Neutrophil (primary cell): ENCODE measurements at regions not wholly inside any gene's neighbourhood (a gene's known extent, or its start where the extent isn't known, plus 50 kb on each side); places are given as distances from the start of the nearest gene placed in this dataset.

Source experiments
- H3K27ac ChIP-seq: fragments of 200-600 bp; sonication (generic); 2 replicates; pipeline ENCODE4 v1.5.1; 2016; ENCODE audit warnings: mild to moderate bottlenecking, moderate library complexity
- H3K27me3 ChIP-seq: fragments of 200-600 bp; sonication (generic); 2 replicates; pipeline ENCODE4 v1.6.0; 2016; ENCODE audit warnings: mild to moderate bottlenecking
- H3K36me3 ChIP-seq: fragments of 200-600 bp; sonication (generic); 2 replicates; pipeline ENCODE4 v1.5.1; 2017
- H3K4me1 ChIP-seq, 2 experiments: fragments of 200-600 bp in 1 of 2; sonication (generic) in 1 of 2; 1 replicate in 1 of 2; 2 replicates in 1 of 2; pipeline versions ENCODE4 v1.5.1 to v1.6.1; 2013 to 2016; ENCODE audit warnings: low read depth in 1 of 2, low read length in 1 of 2, mild to moderate bottlenecking in 1 of 2, moderate library complexity in 1 of 2; ENCODE audit not compliant: control insufficient read depth in 1 of 2, insufficient read depth in 1 of 2
- H3K4me3 ChIP-seq, 2 experiments: fragments of 200-600 bp in 1 of 2; sonication (generic) in 1 of 2; 1 replicate in 1 of 2; 2 replicates in 1 of 2; pipeline ENCODE4 v1.5.1; 2013 to 2016; ENCODE audit warnings: low read depth in 1 of 2, low read length in 1 of 2, mild to moderate bottlenecking in 1 of 2, moderate library complexity in 1 of 2
- H3K9me3 ChIP-seq: fragments of 200-600 bp; sonication (generic); 2 replicates; pipeline ENCODE4 v1.5.1; 2016
- TF ChIP-seq, protein P1 (sequence below): fragments of 200-600 bp; sonication (generic); IDR thresholded peaks from 2 replicates; pipeline ENCODE4 v1.5.1; 2016; ENCODE audit warnings: antibody characterized with exemption

DNA sequence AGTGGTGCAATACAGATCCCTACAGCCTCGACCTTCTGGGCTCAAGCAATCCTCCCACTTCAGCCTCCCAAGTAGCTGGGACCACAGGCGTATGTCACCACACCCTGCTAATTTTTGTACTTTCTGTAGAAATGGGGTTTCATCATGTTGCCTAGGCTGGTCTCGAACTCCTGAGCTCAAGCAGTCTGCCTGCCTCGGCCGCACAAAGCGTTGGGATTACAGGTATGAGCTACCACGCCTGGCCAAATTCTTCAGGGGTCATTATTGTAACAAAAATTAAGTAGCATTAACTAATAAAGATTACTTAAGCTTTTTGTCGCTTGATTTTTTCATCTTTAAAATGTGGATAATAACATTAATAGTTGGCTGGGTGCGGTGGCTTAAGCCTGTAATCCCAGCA lies 195.3 kb upstream of the IER5L start:
- H3K9me3 ChIP-seq: no peaks in the 10 kb centered on the region
- H3K4me3 ChIP-seq: no peak overlapping the region
- TF ChIP-seq, protein P1, sequence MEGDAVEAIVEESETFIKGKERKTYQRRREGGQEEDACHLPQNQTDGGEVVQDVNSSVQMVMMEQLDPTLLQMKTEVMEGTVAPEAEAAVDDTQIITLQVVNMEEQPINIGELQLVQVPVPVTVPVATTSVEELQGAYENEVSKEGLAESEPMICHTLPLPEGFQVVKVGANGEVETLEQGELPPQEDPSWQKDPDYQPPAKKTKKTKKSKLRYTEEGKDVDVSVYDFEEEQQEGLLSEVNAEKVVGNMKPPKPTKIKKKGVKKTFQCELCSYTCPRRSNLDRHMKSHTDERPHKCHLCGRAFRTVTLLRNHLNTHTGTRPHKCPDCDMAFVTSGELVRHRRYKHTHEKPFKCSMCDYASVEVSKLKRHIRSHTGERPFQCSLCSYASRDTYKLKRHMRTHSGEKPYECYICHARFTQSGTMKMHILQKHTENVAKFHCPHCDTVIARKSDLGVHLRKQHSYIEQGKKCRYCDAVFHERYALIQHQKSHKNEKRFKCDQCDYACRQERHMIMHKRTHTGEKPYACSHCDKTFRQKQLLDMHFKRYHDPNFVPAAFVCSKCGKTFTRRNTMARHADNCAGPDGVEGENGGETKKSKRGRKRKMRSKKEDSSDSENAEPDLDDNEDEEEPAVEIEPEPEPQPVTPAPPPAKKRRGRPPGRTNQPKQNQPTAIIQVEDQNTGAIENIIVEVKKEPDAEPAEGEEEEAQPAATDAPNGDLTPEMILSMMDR: no peak

DNA sequence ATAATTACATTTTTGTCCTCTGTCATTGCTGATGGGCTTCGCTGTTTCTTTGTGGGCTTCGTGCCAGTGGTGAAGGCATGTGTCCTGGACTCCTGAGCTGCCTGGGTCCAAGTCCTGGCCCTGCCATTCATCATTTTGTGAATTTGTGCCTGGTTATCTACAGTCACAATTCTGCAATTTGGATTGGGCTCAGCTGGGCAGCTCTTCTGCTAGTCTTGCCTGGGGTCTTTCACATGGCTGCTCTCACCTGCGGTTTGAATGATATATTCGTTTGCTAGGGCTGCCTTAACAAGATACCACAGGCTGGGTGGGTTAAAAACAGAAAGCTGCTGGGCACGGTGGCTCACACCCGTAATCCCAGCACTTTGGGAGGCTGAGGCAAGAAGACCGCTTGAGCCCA lies 192.7 kb upstream of the IER5L start:
- H3K4me1 ChIP-seq: no peaks in the 10 kb centered on the region
- H3K36me3 ChIP-seq: no peaks in the 10 kb centered on the region
- H3K9me3 ChIP-seq: no peaks in the 10 kb centered on the region
- H3K27ac ChIP-seq: no peak overlapping the region
- H3K4me3 ChIP-seq: no peak overlapping the region
- TF ChIP-seq, protein P1: no peak
- H3K27me3 ChIP-seq: no peaks in the 10 kb centered on the region

More for the DNA sequence above, 195.3 kb upstream of the IER5L start:
- Histone ChIP-seq H3K4me1 (no peaks in the 10 kb centered on the region), H3K36me3 (no peaks in the 10 kb centered on the region), H3K27me3 (no peaks in the 10 kb centered on the region), H3K27ac (no peak overlapping the region)

DNA sequence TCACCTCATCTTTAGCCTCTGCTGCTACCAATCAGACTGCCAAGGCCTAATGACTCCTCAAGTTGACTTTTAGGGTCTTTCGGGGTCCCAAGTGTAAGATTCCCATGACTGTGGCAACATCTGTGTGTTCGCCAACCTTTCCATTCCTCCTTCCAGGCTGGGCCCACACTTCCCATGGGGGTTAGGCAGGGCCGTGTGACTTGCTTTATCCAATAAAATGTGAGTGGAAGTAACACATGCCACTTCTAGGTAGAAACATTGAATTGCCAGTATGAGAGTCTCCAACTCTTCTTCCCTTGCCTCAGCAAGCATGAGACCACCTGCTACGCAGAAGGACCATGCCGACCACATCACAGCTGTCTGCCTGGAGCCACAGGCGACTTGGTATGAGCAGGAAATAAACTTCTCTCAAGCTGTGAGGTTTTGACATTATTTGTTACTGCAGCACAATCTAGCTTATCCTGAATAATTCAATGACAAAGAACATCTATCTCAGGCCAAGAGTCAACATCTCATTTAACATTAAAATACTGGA lies 190.4 kb upstream of the IER5L start:
- TF ChIP-seq, protein P1: no peak
- H3K36me3 ChIP-seq: no peaks in the 10 kb centered on the region
- H3K9me3 ChIP-seq: no peaks in the 10 kb centered on the region

DNA sequence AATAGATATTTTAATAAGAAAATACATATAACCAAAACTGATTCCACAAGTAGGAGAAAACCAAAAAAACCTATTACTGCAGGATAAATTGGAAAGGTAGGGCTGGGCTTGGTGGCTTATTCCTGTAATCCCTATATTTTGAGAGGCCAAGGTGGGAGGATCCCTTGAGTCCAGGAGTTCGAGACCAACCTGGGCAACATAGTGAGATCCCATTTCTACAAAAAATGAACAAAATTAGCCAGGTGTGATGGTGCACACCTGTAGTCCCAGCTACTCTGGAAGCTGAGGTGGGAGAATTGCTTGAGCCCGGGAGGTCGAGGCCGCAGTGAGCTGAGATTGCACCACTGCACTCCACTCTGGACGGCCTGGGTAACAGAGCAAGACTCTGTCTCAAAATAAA lies 189.2 kb upstream of the IER5L start:
- no peak overlapping the region for H3K27ac ChIP-seq
- H3K36me3 ChIP-seq: no peaks in the 10 kb centered on the region
- no peaks in the 10 kb centered on the region for H3K27me3 ChIP-seq
- TF ChIP-seq, protein P1: no peak
- H3K4me3 ChIP-seq: no peak overlapping the region
- H3K9me3 ChIP-seq: no peaks in the 10 kb centered on the region
- H3K4me1 ChIP-seq: no peaks in the 10 kb centered on the region

More for the DNA sequence above, 190.4 kb upstream of the IER5L start:
- no peaks in the 10 kb centered on the region for H3K4me1 ChIP-seq
- H3K4me3 ChIP-seq: no peak overlapping the region
- H3K27me3 ChIP-seq: no peaks in the 10 kb centered on the region
- H3K27ac ChIP-seq: no peak overlapping the region

DNA sequence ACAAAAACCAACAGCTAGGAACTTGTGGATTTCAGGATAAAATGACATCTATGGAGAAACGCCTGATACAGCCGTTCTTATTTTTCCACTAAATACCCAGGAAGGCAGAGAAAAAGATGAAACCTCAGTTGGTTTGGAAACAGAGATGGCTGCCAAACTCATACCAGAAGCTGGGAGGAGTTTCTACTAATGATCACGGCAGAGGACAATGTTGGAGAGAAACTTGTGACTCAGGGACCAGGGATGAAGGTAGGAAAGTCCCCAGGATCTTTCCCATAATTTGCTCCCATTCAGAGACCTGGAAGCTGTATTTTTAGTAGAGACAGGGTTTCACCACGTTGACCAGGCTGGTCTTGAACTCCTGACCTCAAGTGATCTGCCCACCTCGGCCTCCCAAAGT lies 187.1 kb upstream of the IER5L start:
- Histone ChIP-seq H3K27me3 (no peaks in the 10 kb centered on the region), H3K27ac (no peak overlapping the region), H3K4me1 (no peaks in the 10 kb centered on the region), H3K9me3 (no peaks in the 10 kb centered on the region), H3K36me3 (no peaks in the 10 kb centered on the region), H3K4me3 (no peak overlapping the region)
- TF ChIP-seq, protein P1: no peak
